ENCODE measurements at regions not wholly inside any gene's neighbourhood (a gene's known extent, or its start where the extent isn't known, plus 50 kb on each side); places are given as distances from the start of the nearest gene placed in this dataset.

GRCh38 chr12:78680596-78680995 lies 184.0 kb upstream of the SYT1 start:
- DNase-seq, result no peak
- ATAC-seq, result no peak
- H3K27ac ChIP-seq, result no peak overlapping the region
- H3K4me1 ChIP-seq, result no peaks in the 10 kb centered on the region
- H3K36me3 ChIP-seq, result no peaks in the 10 kb centered on the region
- no peak overlapping the region for H3K4me3 ChIP-seq
- H3K27me3 ChIP-seq, result no peaks in the 10 kb centered on the region
- intact Hi-C loops (cut with DNase I), result no loop called here
- TF ChIP-seq, protein P1, sequence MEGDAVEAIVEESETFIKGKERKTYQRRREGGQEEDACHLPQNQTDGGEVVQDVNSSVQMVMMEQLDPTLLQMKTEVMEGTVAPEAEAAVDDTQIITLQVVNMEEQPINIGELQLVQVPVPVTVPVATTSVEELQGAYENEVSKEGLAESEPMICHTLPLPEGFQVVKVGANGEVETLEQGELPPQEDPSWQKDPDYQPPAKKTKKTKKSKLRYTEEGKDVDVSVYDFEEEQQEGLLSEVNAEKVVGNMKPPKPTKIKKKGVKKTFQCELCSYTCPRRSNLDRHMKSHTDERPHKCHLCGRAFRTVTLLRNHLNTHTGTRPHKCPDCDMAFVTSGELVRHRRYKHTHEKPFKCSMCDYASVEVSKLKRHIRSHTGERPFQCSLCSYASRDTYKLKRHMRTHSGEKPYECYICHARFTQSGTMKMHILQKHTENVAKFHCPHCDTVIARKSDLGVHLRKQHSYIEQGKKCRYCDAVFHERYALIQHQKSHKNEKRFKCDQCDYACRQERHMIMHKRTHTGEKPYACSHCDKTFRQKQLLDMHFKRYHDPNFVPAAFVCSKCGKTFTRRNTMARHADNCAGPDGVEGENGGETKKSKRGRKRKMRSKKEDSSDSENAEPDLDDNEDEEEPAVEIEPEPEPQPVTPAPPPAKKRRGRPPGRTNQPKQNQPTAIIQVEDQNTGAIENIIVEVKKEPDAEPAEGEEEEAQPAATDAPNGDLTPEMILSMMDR (IDR thresholded peaks at IDR 0.05), result no peak
- H3K9me3 ChIP-seq, result no peaks in the 10 kb centered on the region

DNA sequence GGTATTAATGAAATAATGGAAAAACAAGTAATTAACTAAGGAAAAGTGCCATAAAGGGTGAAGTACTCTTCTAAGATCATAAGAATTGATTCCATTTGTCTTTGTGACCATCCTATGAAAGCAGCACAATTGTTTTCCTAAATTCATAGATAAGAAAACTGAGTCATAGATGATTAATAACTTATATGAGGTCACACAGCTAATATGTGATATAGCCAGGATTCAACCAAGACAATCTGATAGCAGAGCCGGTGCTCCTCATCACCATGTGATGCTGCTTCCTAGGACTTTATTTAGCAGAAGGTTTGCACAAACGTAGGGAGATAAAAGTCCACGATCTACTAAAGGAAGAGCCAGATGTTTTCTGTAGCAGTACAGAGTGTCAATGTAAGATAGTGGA lies 181.5 kb upstream of the SYT1 start:
- TF ChIP-seq, protein P1 (IDR thresholded peaks at IDR 0.05), result no peak
- H3K27me3 ChIP-seq, result no peaks in the 10 kb centered on the region
- DNase-seq (no peak), ATAC-seq (no peak)
- no peaks in the 10 kb centered on the region for H3K9me3 ChIP-seq
- intact Hi-C loops (cut with DNase I), result no loop called here
- no peak overlapping the region for H3K27ac ChIP-seq
- no peak overlapping the region for H3K4me3 ChIP-seq
- H3K36me3 ChIP-seq, result no peaks in the 10 kb centered on the region
- no peaks in the 10 kb centered on the region for H3K4me1 ChIP-seq

GRCh38 chr12:78683626-78684025 lies 180.9 kb upstream of the SYT1 start:
- no peak overlapping the region for H3K4me3 ChIP-seq
- H3K27me3 ChIP-seq, result no peaks in the 10 kb centered on the region
- intact Hi-C loops (cut with DNase I), result no loop called here
- no peaks in the 10 kb centered on the region for H3K9me3 ChIP-seq
- no peak for DNase-seq
- no peak overlapping the region for H3K27ac ChIP-seq
- H3K4me1 ChIP-seq, result no peaks in the 10 kb centered on the region
- TF ChIP-seq, protein P1 (IDR thresholded peaks at IDR 0.05), result no peak
- no peaks in the 10 kb centered on the region for H3K36me3 ChIP-seq
- no peak for ATAC-seq

- TF ChIP-seq, protein P1 (IDR thresholded peaks at IDR 0.05), result no peak
- H3K27ac ChIP-seq, result no peak overlapping the region
- H3K9me3 ChIP-seq, result peaks cover 0 to 3% of the 10 kb centered on the region in 2 donors
- H3K4me1 ChIP-seq, result no peaks in the 10 kb centered on the region
- no peak for DNase-seq
- ATAC-seq, result no peak
- intact Hi-C loops (cut with DNase I), result no loop called here
- H3K27me3 ChIP-seq, result no peaks in the 10 kb centered on the region
- H3K4me3 ChIP-seq, result no peak overlapping the region
- H3K36me3 ChIP-seq, result no peaks in the 10 kb centered on the region
These were observed 180.2 kb upstream of the SYT1 start for GRCh38 chr12:78684419-78684818.

DNA sequence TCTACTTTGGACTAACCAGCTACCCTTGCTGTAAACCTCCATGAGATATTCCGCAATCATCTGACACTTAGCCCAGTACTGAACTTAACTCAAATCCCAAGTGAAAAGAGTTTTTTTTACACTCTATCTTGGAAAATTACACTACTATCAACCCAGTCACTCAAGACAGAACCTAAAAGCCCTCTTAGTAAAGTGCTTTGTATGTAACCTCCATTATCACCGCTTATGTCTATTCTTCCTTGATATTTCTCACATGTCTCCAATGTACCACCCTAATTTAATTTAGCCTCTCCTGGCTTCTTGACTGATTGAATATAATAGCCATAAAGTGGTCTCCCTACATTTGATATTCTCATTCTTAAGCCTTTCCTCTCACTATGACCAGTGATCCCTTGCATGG lies 168.8 kb upstream of the SYT1 start:
- Histone ChIP-seq H3K27ac (no peak overlapping the region), H3K27me3 (no peaks in the 10 kb centered on the region), H3K4me3 (no peak overlapping the region), H3K4me1 (no peaks in the 10 kb centered on the region), H3K36me3 (no peaks in the 10 kb centered on the region), H3K9me3 (peaks cover 0 to 7% of the 10 kb centered on the region in 2 donors)
- TF ChIP-seq, protein P1 (IDR thresholded peaks at IDR 0.05), result no peak
- ATAC-seq (no peak), DNase-seq (no peak)
- intact Hi-C loops (cut with DNase I), result no loop called here

Measured in left lung (tissue), 4 donors.